Body of pancreas (tissue), 4 donors: ENCODE measurements at regions not wholly inside any gene's neighbourhood (a gene's known extent, or its start where the extent isn't known, plus 50 kb on each side); places are given as distances from the start of the nearest gene placed in this dataset.

Source experiments
- POLR2A ChIP-seq, 3 donors: fragments of 450-650 bp; IDR thresholded peaks; one replicate each; pipeline ENCODE4 v1.6.1; 2016; ENCODE audit warnings: antibody characterized with exemption in 3 of 3, mild to moderate bottlenecking in 2 of 3
- TF ChIP-seq, protein P1 (sequence below), 7 experiments: fragments of 450-650 bp in 4 of 7; fragments of 200-600 bp in 3 of 7; sonication (generic) in 3 of 7; IDR thresholded peaks; one replicate each; pipeline ENCODE4 v1.5.1; 2016 to 2019; ENCODE audit warnings: antibody characterized with exemption in 7 of 7

- TF ChIP-seq, protein P1, sequence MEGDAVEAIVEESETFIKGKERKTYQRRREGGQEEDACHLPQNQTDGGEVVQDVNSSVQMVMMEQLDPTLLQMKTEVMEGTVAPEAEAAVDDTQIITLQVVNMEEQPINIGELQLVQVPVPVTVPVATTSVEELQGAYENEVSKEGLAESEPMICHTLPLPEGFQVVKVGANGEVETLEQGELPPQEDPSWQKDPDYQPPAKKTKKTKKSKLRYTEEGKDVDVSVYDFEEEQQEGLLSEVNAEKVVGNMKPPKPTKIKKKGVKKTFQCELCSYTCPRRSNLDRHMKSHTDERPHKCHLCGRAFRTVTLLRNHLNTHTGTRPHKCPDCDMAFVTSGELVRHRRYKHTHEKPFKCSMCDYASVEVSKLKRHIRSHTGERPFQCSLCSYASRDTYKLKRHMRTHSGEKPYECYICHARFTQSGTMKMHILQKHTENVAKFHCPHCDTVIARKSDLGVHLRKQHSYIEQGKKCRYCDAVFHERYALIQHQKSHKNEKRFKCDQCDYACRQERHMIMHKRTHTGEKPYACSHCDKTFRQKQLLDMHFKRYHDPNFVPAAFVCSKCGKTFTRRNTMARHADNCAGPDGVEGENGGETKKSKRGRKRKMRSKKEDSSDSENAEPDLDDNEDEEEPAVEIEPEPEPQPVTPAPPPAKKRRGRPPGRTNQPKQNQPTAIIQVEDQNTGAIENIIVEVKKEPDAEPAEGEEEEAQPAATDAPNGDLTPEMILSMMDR (IDR thresholded peaks at IDR 0.05): no peak
- TF ChIP-seq POLR2A (IDR thresholded peaks at IDR 0.05): no peak
Observed at GRCh38 chr14:22489957-22490950, 98.8 kb downstream of the DAD1 start.
